RWPE2 (cell line): ENCODE measurements at regions not wholly inside any gene's neighbourhood (a gene's known extent, or its start where the extent isn't known, plus 50 kb on each side); places are given as distances from the start of the nearest gene placed in this dataset.

Experiments used
- ATAC-seq: fragments of 200-7000 bp; cut with Tn5 transposase; 3 replicates; pipeline ENCODE4 v1.9.1; 2021; ENCODE audit warnings: low read depth
- DNase-seq: peaks from one replicate; pipeline ENCODE4 v3.0.0-alpha.2; 2020; ENCODE audit warnings: low spot score
- H3K27ac ChIP-seq: fragments of 450-650 bp; 2 replicates; pipeline ENCODE4 v1.5.1; 2017; ENCODE audit warnings: mild to moderate bottlenecking; ENCODE audit not compliant: poor library complexity, severe bottlenecking
- H3K27me3 ChIP-seq: fragments of 250-450 bp; sonication (Bioruptor Pico); 2 replicates; pipeline ENCODE4 v1.5.1; 2021; ENCODE audit warnings: mild to moderate bottlenecking, moderate library complexity; ENCODE audit not compliant: insufficient read depth, poor library complexity, severe bottlenecking
- H3K36me3 ChIP-seq: fragments of 250-450 bp; sonication (Bioruptor Pico); 2 replicates; pipeline ENCODE4 v1.5.1; 2020; ENCODE audit warnings: low read depth, mild to moderate bottlenecking, moderate library complexity
- H3K4me1 ChIP-seq: fragments of 250-450 bp; sonication (Bioruptor Pico); 2 replicates; pipeline ENCODE4 v1.5.1; 2021; ENCODE audit warnings: mild to moderate bottlenecking, moderate library complexity; ENCODE audit not compliant: insufficient read depth, poor library complexity, severe bottlenecking
- H3K4me3 ChIP-seq: fragments of 250-450 bp; sonication (Bioruptor Pico); 2 replicates; pipeline ENCODE4 v1.5.1; 2021; ENCODE audit warnings: mild to moderate bottlenecking, moderate library complexity; ENCODE audit not compliant: severe bottlenecking
- H3K9me3 ChIP-seq: fragments of 250-450 bp; sonication (Bioruptor Pico); 2 replicates; pipeline ENCODE4 v1.5.1; 2021; ENCODE audit warnings: mild to moderate bottlenecking, moderate library complexity; ENCODE audit not compliant: severe bottlenecking
- CTCF ChIP-seq: fragments of 450-650 bp; IDR thresholded peaks from one replicate; pipeline ENCODE4 v1.5.1; 2017; ENCODE audit warnings: mild to moderate bottlenecking, moderate library complexity; ENCODE audit not compliant: poor library complexity, severe bottlenecking

GRCh38 chr4:36852856-36853255, 391.7 kb upstream of the NWD2 start:
- Histone ChIP-seq H3K27me3 (no peaks in the 10 kb centered on the region), H3K4me1 (no peaks in the 10 kb centered on the region), H3K9me3 (no peaks in the 10 kb centered on the region), H3K27ac (no peak overlapping the region), H3K4me3 (no peak overlapping the region), H3K36me3 (no peaks in the 10 kb centered on the region)
- DNase-seq (no peak), ATAC-seq (no peak)
- no peak for TF ChIP-seq CTCF

- Histone ChIP-seq H3K9me3 (no peaks in the 10 kb centered on the region), H3K4me1 (no peaks in the 10 kb centered on the region), H3K27ac (no peak overlapping the region), H3K36me3 (no peaks in the 10 kb centered on the region), H3K27me3 (no peaks in the 10 kb centered on the region), H3K4me3 (no peak overlapping the region)
- DNase-seq (no peak), ATAC-seq (no peak)
- TF ChIP-seq CTCF: no peak
These were observed 390.0 kb upstream of the NWD2 start for GRCh38 chr4:36854554-36854953.

GRCh38 chr4:36863601-36864000, 380.9 kb upstream of the NWD2 start:
- Histone ChIP-seq H3K4me3 (no peak overlapping the region), H3K27ac (no peak overlapping the region), H3K36me3 (no peaks in the 10 kb centered on the region), H3K9me3 (no peaks in the 10 kb centered on the region), H3K27me3 (no peaks in the 10 kb centered on the region), H3K4me1 (no peaks in the 10 kb centered on the region)
- DNase-seq: no peak
- no peak for TF ChIP-seq CTCF
- no peak for ATAC-seq

- DNase-seq (no peak), ATAC-seq (no peak)
- no peak for TF ChIP-seq CTCF
These were observed 374.4 kb upstream of the NWD2 start for GRCh38 chr4:36870121-36870520.

GRCh38 chr4:36872679-36873078, 371.9 kb upstream of the NWD2 start:
- ATAC-seq (no peak), DNase-seq (no peak)
- Histone ChIP-seq H3K27ac (no peak overlapping the region), H3K4me1 (no peaks in the 10 kb centered on the region), H3K4me3 (no peak overlapping the region), H3K27me3 (peaks cover 3% of the 10 kb centered on the region), H3K36me3 (no peaks in the 10 kb centered on the region), H3K9me3 (no peaks in the 10 kb centered on the region)
- TF ChIP-seq CTCF: no peak

More at GRCh38 chr4:36870121-36870520, 374.4 kb upstream of the NWD2 start:
- Histone ChIP-seq H3K4me1 (no peaks in the 10 kb centered on the region), H3K27me3 (peaks cover 3% of the 10 kb centered on the region), H3K27ac (no peak overlapping the region), H3K9me3 (no peaks in the 10 kb centered on the region), H3K36me3 (no peaks in the 10 kb centered on the region), H3K4me3 (no peak overlapping the region)
